Muscle of leg (tissue), 3 donors: ENCODE measurements at regions not wholly inside any gene's neighbourhood (a gene's known extent, or its start where the extent isn't known, plus 50 kb on each side); places are given as distances from the start of the nearest gene placed in this dataset.

Experiments
- DNase-seq: peaks from one replicate; pipeline ENCODE4 v3.0.0; 2013
- H3K27ac ChIP-seq: one replicate; pipeline ENCODE4 v1.5.1; 2013; ENCODE audit warnings: mild to moderate bottlenecking, low read length, control low read depth
- H3K27me3 ChIP-seq: one replicate; pipeline ENCODE4 v1.6.1; 2013; ENCODE audit warnings: low read length; ENCODE audit not compliant: control insufficient read depth, insufficient read depth
- H3K36me3 ChIP-seq: one replicate; pipeline ENCODE4 v1.6.1; 2013; ENCODE audit warnings: low read length; ENCODE audit not compliant: control insufficient read depth, insufficient read depth
- H3K4me1 ChIP-seq: one replicate; pipeline ENCODE4 v1.6.1; 2013; ENCODE audit warnings: low read length; ENCODE audit not compliant: control insufficient read depth, insufficient read depth
- H3K4me3 ChIP-seq: one replicate; pipeline ENCODE4 v1.5.1; 2013; ENCODE audit warnings: low read length, control low read depth
- H3K9me3 ChIP-seq: replicated peaks from 2 replicates; pipeline ENCODE4 v1.6.1; 2013; ENCODE audit warnings: low read depth, low read length; ENCODE audit not compliant: control insufficient read depth
- WGBS: methylation state at CpG from one replicate; pipeline ENCODE4 v1.1.5; 2013; ENCODE audit warnings: missing lambda C conversion rate; ENCODE audit not compliant: insufficient coverage; 5-methylcytosine and 5-hydroxymethylcytosine counted together

- Histone ChIP-seq H3K27ac (no peak overlapping the region), H3K9me3 (no peaks in the 10 kb centered on the region), H3K36me3 (no peaks in the 10 kb centered on the region), H3K4me3 (no peak overlapping the region), H3K4me1 (no peaks in the 10 kb centered on the region), H3K27me3 (no peaks in the 10 kb centered on the region)
- WGBS: no CpG with 5 or more reads among the region's 2 CpGs
- no peak for DNase-seq
These were observed 502.7 kb upstream of the KLF4 start for GRCh38 chr9:107992271-107992670.

- 93% methylated on average over 2 of the region's 4 CpGs for WGBS
- DNase-seq: no peak
- Histone ChIP-seq H3K27me3 (no peaks in the 10 kb centered on the region), H3K9me3 (no peaks in the 10 kb centered on the region), H3K27ac (no peak overlapping the region), H3K36me3 (no peaks in the 10 kb centered on the region), H3K4me3 (no peak overlapping the region), H3K4me1 (no peaks in the 10 kb centered on the region)
These were observed 502.0 kb upstream of the KLF4 start for GRCh38 chr9:107991581-107991980.

DNA sequence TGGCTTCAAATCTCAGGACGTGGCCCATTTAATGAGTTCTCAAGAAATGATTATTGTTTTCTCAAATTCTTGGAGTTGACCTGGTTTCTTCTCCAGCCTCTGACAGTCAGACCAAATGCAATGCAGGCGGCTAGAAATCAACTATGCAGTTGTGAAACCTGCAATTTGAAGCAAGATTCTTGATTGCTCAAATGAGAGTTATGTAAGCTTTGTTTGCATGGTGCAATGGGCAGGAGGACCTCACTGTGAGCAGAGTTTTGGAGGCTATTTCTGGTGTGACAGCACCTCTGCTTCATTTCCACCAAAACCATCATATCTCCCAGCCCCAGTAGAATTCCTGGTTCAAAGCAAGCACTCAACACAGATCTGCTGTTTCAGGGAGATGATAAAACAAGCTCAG is 500.0 kb upstream of the KLF4 start:
- no peaks in the 10 kb centered on the region for H3K36me3 ChIP-seq
- no peak overlapping the region for H3K4me3 ChIP-seq
- 100% methylated on average over 1 of the region's 2 CpGs for WGBS
- no peak overlapping the region for H3K27ac ChIP-seq
- H3K9me3 ChIP-seq: no peaks in the 10 kb centered on the region
- H3K4me1 ChIP-seq: no peaks in the 10 kb centered on the region
- H3K27me3 ChIP-seq: no peaks in the 10 kb centered on the region
- no peak for DNase-seq

DNA sequence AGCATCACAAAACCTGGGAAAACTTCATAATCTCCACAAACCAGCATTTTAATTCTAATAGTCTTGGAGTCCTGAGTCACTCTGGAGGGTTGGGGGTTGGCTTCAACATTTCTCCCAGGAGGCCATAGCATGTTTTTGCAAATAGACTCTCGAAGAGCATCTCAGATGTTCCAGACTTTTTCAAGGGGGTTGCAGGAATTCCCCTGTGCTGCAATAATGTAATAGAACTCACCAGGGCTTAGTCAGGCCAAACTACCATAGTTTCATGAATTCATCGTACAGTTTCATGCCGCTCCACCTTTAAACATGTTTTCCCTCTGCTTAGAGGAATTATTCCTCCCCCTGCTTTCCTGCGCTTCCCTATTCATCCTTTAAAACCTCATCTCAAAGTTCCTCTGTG is 499.5 kb upstream of the KLF4 start:
- no peak for DNase-seq
- Histone ChIP-seq H3K27me3 (no peaks in the 10 kb centered on the region), H3K4me1 (no peaks in the 10 kb centered on the region), H3K4me3 (no peak overlapping the region), H3K36me3 (no peaks in the 10 kb centered on the region), H3K27ac (no peak overlapping the region), H3K9me3 (no peaks in the 10 kb centered on the region)
- WGBS: 50% methylated on average over 4 of the region's 4 CpGs

GRCh38 chr9:107984956-107985355 is 495.4 kb upstream of the KLF4 start:
- H3K27ac ChIP-seq: no peak overlapping the region
- no peaks in the 10 kb centered on the region for H3K36me3 ChIP-seq
- H3K4me1 ChIP-seq: no peaks in the 10 kb centered on the region
- H3K4me3 ChIP-seq: no peak overlapping the region
- no peaks in the 10 kb centered on the region for H3K9me3 ChIP-seq
- no peak for DNase-seq
- WGBS: no CpG with 5 or more reads among the region's 2 CpGs
- H3K27me3 ChIP-seq: no peaks in the 10 kb centered on the region

DNA sequence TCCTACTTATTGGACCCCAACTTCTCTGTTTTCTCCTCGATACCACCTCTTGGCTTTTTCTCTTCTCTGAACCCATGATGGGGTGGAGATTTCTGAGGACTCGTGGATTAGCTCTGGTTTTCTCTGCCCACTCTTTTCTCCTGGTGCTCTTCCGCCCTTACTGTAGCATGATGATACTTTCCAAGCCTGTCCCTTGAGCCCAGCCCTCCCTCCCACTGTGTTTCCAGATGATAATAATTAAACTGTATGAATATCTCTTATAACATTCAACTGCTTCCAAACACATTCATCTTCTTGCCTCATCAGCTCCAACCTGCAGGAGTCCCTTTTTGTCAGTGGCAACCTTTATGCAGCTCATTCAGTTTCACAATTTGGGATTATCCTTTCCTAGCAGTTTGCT is 494.2 kb upstream of the KLF4 start:
- WGBS: no CpG with 5 or more reads among the region's 3 CpGs

DNA sequence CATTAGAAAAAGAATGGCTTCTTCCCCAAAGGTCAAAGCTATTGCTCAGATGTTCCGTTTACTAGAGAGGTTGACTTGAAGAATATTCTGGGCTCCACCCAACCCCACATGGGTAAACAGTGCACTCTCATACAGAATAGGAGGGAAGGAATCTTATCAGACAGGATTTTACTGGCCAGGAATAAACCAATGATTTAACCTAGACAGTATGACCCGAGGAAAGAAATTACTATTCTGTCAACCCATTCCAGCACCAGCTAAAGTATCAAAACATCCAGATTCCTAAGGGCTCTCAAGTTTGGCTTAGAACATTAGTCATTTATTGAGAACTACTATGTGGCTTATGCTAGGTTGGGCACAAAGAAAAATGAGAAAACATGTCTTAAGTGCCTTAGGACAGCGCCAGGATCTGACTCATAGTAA is 493.6 kb upstream of the KLF4 start:
- H3K9me3 ChIP-seq: no peaks in the 10 kb centered on the region
- H3K4me1 ChIP-seq: no peaks in the 10 kb centered on the region
- H3K36me3 ChIP-seq: no peaks in the 10 kb centered on the region
- H3K27me3 ChIP-seq: no peaks in the 10 kb centered on the region
- DNase-seq: peak; percentile 24
- no peak overlapping the region for H3K4me3 ChIP-seq
- WGBS: no CpG with 5 or more reads among the region's 3 CpGs
- H3K27ac ChIP-seq: no peak overlapping the region

More for the DNA sequence above, 494.2 kb upstream of the KLF4 start:
- Histone ChIP-seq H3K27me3 (no peaks in the 10 kb centered on the region), H3K4me1 (no peaks in the 10 kb centered on the region), H3K27ac (no peak overlapping the region), H3K36me3 (no peaks in the 10 kb centered on the region), H3K9me3 (no peaks in the 10 kb centered on the region), H3K4me3 (no peak overlapping the region)
- no peak for DNase-seq

- Histone ChIP-seq H3K4me1 (no peaks in the 10 kb centered on the region), H3K27me3 (no peaks in the 10 kb centered on the region), H3K4me3 (no peak overlapping the region), H3K27ac (no peak overlapping the region), H3K36me3 (no peaks in the 10 kb centered on the region), H3K9me3 (no peaks in the 10 kb centered on the region)
- WGBS: 71% methylated on average over 2 of the region's 3 CpGs
- DNase-seq: peak; percentile 27
These were observed 493.2 kb upstream of the KLF4 start for GRCh38 chr9:107982745-107983144.

DNA sequence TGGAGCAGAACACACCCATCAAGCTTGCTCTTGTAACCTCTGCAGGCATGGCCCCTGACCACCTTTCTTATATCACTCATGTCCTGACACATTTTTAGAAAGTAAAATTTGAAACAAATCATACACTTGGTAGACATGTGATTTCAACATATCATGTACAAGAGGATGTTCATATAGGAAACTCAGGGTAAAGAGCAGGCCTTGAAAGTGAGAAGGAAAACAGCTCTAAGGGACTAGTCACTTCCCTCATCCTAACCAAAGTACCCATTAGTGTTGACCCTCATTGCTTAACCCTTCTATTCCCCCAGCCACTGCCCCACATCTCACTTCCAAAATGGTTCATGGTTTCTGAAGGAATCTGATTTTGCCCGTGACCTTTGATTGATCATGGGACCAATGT is 492.4 kb upstream of the KLF4 start:
- H3K4me1 ChIP-seq: no peaks in the 10 kb centered on the region
- no peaks in the 10 kb centered on the region for H3K27me3 ChIP-seq
- no peak for DNase-seq
- no peaks in the 10 kb centered on the region for H3K36me3 ChIP-seq
- WGBS: no CpG with 5 or more reads among the region's 1 CpG
- H3K27ac ChIP-seq: no peak overlapping the region
- no peaks in the 10 kb centered on the region for H3K9me3 ChIP-seq
- no peak overlapping the region for H3K4me3 ChIP-seq

- Histone ChIP-seq H3K4me3 (no peak overlapping the region), H3K27ac (no peak overlapping the region), H3K36me3 (no peaks in the 10 kb centered on the region), H3K9me3 (no peaks in the 10 kb centered on the region), H3K27me3 (no peaks in the 10 kb centered on the region), H3K4me1 (no peaks in the 10 kb centered on the region)
- no peak for DNase-seq
- no CpG with 5 or more reads among the region's 2 CpGs for WGBS
These were observed 491.4 kb upstream of the KLF4 start for GRCh38 chr9:107980984-107981383.

DNA sequence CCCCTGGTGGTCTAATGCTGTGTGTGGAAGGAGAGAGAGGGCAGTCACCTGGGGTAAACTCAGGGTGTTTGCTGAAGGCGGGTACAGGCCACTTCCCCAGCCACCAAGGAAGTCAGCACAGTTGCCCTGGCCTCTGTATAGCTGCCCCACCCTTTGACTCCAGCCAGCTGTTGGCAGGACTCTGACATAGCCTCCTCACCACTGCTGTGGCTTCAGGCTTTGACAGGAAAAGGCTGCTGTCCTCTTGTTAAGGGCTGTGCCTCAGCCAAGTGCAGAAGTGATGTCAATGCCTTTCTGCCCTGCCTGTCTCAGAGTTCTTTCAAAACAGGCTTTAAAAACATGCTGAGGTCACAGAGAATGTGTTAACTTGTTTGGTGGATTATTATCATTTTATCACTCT is 487.2 kb upstream of the KLF4 start:
- no CpG with 5 or more reads among the region's 1 CpG for WGBS
- no peaks in the 10 kb centered on the region for H3K27me3 ChIP-seq
- H3K9me3 ChIP-seq: no peaks in the 10 kb centered on the region
- no peaks in the 10 kb centered on the region for H3K36me3 ChIP-seq
- no peak overlapping the region for H3K4me3 ChIP-seq
- no peaks in the 10 kb centered on the region for H3K4me1 ChIP-seq
- H3K27ac ChIP-seq: no peak overlapping the region
- DNase-seq: peak; percentile 70
